ENCODE measurements at regions not wholly inside any gene's neighbourhood (a gene's known extent, or its start where the extent isn't known, plus 50 kb on each side); places are given as distances from the start of the nearest gene placed in this dataset.

GRCh38 chr10:57098146-57098545, 737.1 kb upstream of the ZWINT start:
- TF ChIP-seq, protein P1, sequence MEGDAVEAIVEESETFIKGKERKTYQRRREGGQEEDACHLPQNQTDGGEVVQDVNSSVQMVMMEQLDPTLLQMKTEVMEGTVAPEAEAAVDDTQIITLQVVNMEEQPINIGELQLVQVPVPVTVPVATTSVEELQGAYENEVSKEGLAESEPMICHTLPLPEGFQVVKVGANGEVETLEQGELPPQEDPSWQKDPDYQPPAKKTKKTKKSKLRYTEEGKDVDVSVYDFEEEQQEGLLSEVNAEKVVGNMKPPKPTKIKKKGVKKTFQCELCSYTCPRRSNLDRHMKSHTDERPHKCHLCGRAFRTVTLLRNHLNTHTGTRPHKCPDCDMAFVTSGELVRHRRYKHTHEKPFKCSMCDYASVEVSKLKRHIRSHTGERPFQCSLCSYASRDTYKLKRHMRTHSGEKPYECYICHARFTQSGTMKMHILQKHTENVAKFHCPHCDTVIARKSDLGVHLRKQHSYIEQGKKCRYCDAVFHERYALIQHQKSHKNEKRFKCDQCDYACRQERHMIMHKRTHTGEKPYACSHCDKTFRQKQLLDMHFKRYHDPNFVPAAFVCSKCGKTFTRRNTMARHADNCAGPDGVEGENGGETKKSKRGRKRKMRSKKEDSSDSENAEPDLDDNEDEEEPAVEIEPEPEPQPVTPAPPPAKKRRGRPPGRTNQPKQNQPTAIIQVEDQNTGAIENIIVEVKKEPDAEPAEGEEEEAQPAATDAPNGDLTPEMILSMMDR (conservative IDR thresholded peaks at IDR 0.05; ENCODE audit: low read length): no peak
- no peak for TF ChIP-seq EZH2phosphoT487 (IDR thresholded peaks at IDR 0.05; ENCODE audit: borderline replicate concordance)
